Esophagus squamous epithelium (tissue), 4 donors: ENCODE measurements at regions not wholly inside any gene's neighbourhood (a gene's known extent, or its start where the extent isn't known, plus 50 kb on each side); places are given as distances from the start of the nearest gene placed in this dataset.

Experiments
- POLR2A ChIP-seq, 4 donors: fragments of 450-650 bp; IDR thresholded peaks; one replicate each; pipeline ENCODE4 v1.6.1; 2017; ENCODE audit warnings: antibody characterized with exemption in 4 of 4, mild to moderate bottlenecking in 4 of 4, moderate library complexity in 3 of 4
- TF ChIP-seq, protein P1 (sequence below), 6 experiments: fragments of 450-650 bp in 4 of 6; fragments of 200-600 bp in 2 of 6; sonication (generic) in 2 of 6; IDR thresholded peaks; one replicate each; pipeline ENCODE4 v1.5.1; 2016 to 2019; ENCODE audit warnings: antibody characterized with exemption in 6 of 6, mild to moderate bottlenecking in 4 of 6, moderate library complexity in 4 of 6

DNA sequence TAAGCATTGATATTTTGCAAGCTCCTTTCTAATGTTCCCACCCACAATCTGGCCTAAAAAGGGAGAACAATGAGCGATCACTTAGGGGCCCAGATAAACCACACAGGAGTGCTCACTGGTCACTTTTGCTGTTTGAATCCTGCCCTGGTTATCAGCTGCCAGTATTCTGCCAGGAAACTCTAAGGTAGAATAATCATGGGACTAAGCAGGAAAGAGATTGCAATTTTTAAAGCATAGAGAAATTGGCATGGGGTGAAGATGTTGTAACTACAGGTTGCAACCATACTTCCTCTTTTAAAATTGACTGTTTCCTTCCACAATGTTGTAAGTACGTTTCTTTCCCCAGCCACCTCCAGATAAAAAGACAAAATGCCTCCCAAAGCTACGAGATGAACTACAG is 251.2 kb upstream of the CDH11 start:
- TF ChIP-seq, protein P1, sequence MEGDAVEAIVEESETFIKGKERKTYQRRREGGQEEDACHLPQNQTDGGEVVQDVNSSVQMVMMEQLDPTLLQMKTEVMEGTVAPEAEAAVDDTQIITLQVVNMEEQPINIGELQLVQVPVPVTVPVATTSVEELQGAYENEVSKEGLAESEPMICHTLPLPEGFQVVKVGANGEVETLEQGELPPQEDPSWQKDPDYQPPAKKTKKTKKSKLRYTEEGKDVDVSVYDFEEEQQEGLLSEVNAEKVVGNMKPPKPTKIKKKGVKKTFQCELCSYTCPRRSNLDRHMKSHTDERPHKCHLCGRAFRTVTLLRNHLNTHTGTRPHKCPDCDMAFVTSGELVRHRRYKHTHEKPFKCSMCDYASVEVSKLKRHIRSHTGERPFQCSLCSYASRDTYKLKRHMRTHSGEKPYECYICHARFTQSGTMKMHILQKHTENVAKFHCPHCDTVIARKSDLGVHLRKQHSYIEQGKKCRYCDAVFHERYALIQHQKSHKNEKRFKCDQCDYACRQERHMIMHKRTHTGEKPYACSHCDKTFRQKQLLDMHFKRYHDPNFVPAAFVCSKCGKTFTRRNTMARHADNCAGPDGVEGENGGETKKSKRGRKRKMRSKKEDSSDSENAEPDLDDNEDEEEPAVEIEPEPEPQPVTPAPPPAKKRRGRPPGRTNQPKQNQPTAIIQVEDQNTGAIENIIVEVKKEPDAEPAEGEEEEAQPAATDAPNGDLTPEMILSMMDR (IDR thresholded peaks at IDR 0.05): no peak
- TF ChIP-seq POLR2A (IDR thresholded peaks at IDR 0.05): no peak
